BJ (cell line): ENCODE measurements at regions not wholly inside any gene's neighbourhood (a gene's known extent, or its start where the extent isn't known, plus 50 kb on each side); places are given as distances from the start of the nearest gene placed in this dataset.

ENCODE experiments used
- CTCF ChIA-PET: fragments of 350-600 bp; formaldehyde crosslinking; extraction: SDS; loops from one replicate; lab custom pipeline; 2021; ENCODE audit warnings: antibody characterized with exemption, inconsistent platforms; lab: Yijun Ruan, JAX
- POLR2A ChIA-PET: fragments of 300-600 bp; sonication (Branson Sonifier 250); formaldehyde crosslinking; extraction: SDS; loops from one replicate; lab custom pipeline; 2021; ENCODE audit warnings: antibody characterized with exemption; lab: Charles Lee
- DNase-seq: peaks from one replicate; pipeline ENCODE4 v3.0.0-alpha.2; 2011; ENCODE audit warnings: low read depth
- H3K27me3 ChIP-seq: 2 replicates; pipeline ENCODE4 v1.6.0; 2011; ENCODE audit warnings: low read length; ENCODE audit not compliant: control insufficient read depth, insufficient read depth
- H3K36me3 ChIP-seq: 2 replicates; pipeline ENCODE4 v1.5.1; 2011; ENCODE audit warnings: low read length; ENCODE audit not compliant: control insufficient read depth, insufficient read depth
- H3K4me3 ChIP-seq: 2 replicates; pipeline ENCODE4 v1.5.1; 2011; ENCODE audit warnings: low read depth, mild to moderate bottlenecking, control low read depth, low read length
- CTCF ChIP-seq: IDR thresholded peaks from 2 replicates; pipeline ENCODE4 v1.5.1; 2011; ENCODE audit warnings: low read depth, mild to moderate bottlenecking, control low read depth, inconsistent platforms, low read length, moderate library complexity; ENCODE audit not compliant: insufficient read depth

DNA sequence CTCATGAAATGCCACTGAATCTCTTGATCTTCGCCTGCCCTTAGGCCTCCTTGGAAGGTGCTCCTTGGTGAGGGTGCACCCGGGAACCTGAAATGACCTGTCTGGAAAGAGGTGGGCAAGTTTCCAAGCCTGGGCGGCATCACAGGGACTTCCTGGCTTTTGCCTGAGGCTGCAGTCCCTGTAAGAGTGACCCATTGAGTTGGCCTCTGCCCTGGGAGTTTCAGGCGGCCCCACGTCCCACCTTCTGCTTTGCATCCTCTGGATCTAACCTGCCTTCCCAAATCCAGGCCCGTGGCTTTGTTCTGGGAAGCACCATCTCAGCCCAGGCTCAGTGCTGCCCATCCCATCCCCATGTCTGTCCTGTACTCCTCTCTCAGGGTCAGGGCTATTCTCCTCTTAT, 356.4 kb downstream of the RPS24 start:
- H3K36me3 ChIP-seq, result no peaks in the 10 kb centered on the region
- no peak for DNase-seq
- POLR2A ChIA-PET, result no interaction called here
- H3K4me3 ChIP-seq, result no peak overlapping the region
- peaks cover 7% of the 10 kb centered on the region for H3K27me3 ChIP-seq
- TF ChIP-seq CTCF, result no peak
- CTCF ChIA-PET, result no interaction called here

GRCh38 chr10:78390817-78391216, 357.2 kb downstream of the RPS24 start:
- no peak overlapping the region for H3K4me3 ChIP-seq
- no peak for TF ChIP-seq CTCF
- ChIA-PET CTCF (interaction anchor here (0.7 kb wide), 1 partner anchor 11 kb away, joined by 3 read pairs; no protein-coding TSS in a partner anchor), POLR2A (no interaction called here)
- H3K27me3 ChIP-seq, result peaks cover 5% of the 10 kb centered on the region
- H3K36me3 ChIP-seq, result no peaks in the 10 kb centered on the region
- DNase-seq, result no peak

DNA sequence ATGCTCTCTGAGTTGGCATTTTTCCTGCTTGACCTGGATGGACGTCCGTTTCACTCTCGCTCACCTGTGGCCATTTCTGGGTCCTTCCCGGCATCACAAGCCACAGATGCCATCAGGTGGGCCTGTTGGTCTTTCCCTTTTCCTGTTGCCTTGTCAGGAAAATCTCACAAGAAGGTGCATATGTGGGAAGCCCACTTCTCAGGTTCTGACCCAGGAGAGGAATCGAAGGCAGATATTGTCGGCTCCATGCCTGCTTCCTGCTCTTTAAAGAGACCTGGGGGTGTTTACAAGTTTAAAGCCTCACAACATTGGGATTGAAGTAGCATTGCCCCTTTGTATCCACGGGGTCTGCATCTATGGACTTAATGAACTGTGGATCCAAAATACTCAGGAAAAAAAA, 357.9 kb downstream of the RPS24 start:
- H3K4me3 ChIP-seq, result no peak overlapping the region
- DNase-seq, result no peak
- peaks cover 3% of the 10 kb centered on the region for H3K27me3 ChIP-seq
- no peak for TF ChIP-seq CTCF
- H3K36me3 ChIP-seq, result no peaks in the 10 kb centered on the region
- ChIA-PET POLR2A (no interaction called here), CTCF (no interaction called here)

DNA sequence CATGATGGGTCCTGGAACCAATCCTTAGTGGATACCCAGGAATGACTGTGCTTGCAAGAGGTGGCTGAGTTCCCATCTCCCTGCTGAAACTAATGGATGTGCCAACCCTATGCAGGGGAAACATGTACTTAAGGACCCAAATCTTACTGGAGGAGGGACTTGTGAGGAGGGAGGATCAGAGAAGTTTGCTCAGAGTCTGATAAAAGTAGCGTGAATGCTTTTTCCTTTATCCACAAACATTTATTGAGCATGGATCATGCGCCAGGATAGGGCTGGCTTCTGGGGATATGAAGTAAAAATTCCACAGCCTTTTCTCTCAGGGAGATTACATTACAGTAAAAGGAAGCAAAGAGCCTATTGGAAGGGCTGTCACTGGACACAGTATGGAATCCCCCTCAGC, 358.5 kb downstream of the RPS24 start:
- ChIA-PET POLR2A (no interaction called here), CTCF (no interaction called here)
- Histone ChIP-seq H3K4me3 (no peak overlapping the region), H3K36me3 (no peaks in the 10 kb centered on the region), H3K27me3 (peaks cover 3% of the 10 kb centered on the region; the same call in 1 of the 2 replicates)
- no peak for TF ChIP-seq CTCF
- DNase-seq, result no peak

- TF ChIP-seq CTCF, result no peak
- peaks cover 5% of the 10 kb centered on the region for H3K27me3 ChIP-seq
- no peaks in the 10 kb centered on the region for H3K36me3 ChIP-seq
- ChIA-PET CTCF (no interaction called here), POLR2A (no interaction called here)
- no peak overlapping the region for H3K4me3 ChIP-seq
- DNase-seq, result no peak
Measured at GRCh38 chr10:78393094-78393493, 359.4 kb downstream of the RPS24 start.
